ENCODE measurements at regions not wholly inside any gene's neighbourhood (a gene's known extent, or its start where the extent isn't known, plus 50 kb on each side); places are given as distances from the start of the nearest gene placed in this dataset.
A peak's percentile ranks its signal among the peaks of the same experiment; 100 is the strongest.

GRCh38 chr12:27907766-27908165 is 64.8 kb downstream of the PTHLH start:
- Histone ChIP-seq H3K27me3 (replicated peaks; ENCODE audit: insufficient read depth) (no peaks in the 10 kb centered on the region), H3K4me3 (no peak overlapping the region), H3K27ac (no peak overlapping the region), H3K36me3 (no peaks in the 10 kb centered on the region), H3K9me3 (no peaks in the 10 kb centered on the region), H3K4me1 (replicated peaks) (no peaks in the 10 kb centered on the region)
- intact Hi-C loops (cut with DNase I), result no loop called here
- TF ChIP-seq POLR2A (IDR thresholded peaks at IDR 0.05), result no peak
- no peak for TF ChIP-seq POLR2AphosphoS5 (IDR thresholded peaks at IDR 0.05)
- TF ChIP-seq CTCF (IDR thresholded peaks at IDR 0.05), result no peak
- 79% methylated on average over 1 of the region's 1 CpG for WGBS
- no peak for DNase-seq (ENCODE audit: low spot score)

- intact Hi-C loops (cut with DNase I), result no loop called here
- Histone ChIP-seq H3K4me1 (replicated peaks) (no peaks in the 10 kb centered on the region), H3K4me3 (no peak overlapping the region), H3K36me3 (no peaks in the 10 kb centered on the region), H3K27me3 (replicated peaks; ENCODE audit: insufficient read depth) (no peaks in the 10 kb centered on the region), H3K27ac (no peak overlapping the region), H3K9me3 (no peaks in the 10 kb centered on the region)
- 63% methylated on average over 3 of the region's 3 CpGs for WGBS
- DNase-seq (ENCODE audit: low spot score), result peak; percentile 24
- TF ChIP-seq POLR2AphosphoS5 (IDR thresholded peaks at IDR 0.05) (peak; percentile 72), CTCF (IDR thresholded peaks at IDR 0.05) (no peak), POLR2A (IDR thresholded peaks at IDR 0.05) (no peak)
These were observed 65.7 kb downstream of the PTHLH start for GRCh38 chr12:27906658-27907473.

- no peak for TF ChIP-seq POLR2AphosphoS5 (IDR thresholded peaks at IDR 0.05)
- TF ChIP-seq CTCF (IDR thresholded peaks at IDR 0.05), result no peak
- no peak for TF ChIP-seq POLR2A (IDR thresholded peaks at IDR 0.05)
- no peak overlapping the region for H3K4me3 ChIP-seq
- DNase-seq (ENCODE audit: low spot score), result no peak
- intact Hi-C loops (cut with DNase I), result no loop called here
- no peaks in the 10 kb centered on the region for H3K4me1 ChIP-seq (replicated peaks)
- WGBS, result 62% methylated on average over 3 of the region's 3 CpGs
- H3K27me3 ChIP-seq (replicated peaks; ENCODE audit: insufficient read depth), result no peaks in the 10 kb centered on the region
- H3K36me3 ChIP-seq, result no peaks in the 10 kb centered on the region
- no peak overlapping the region for H3K27ac ChIP-seq
- no peaks in the 10 kb centered on the region for H3K9me3 ChIP-seq
These were observed 66.4 kb downstream of the PTHLH start for GRCh38 chr12:27906127-27906500.

GRCh38 chr12:27905285-27906126 is 67.0 kb downstream of the PTHLH start:
- H3K27me3 ChIP-seq (replicated peaks; ENCODE audit: insufficient read depth), result no peaks in the 10 kb centered on the region
- no peaks in the 10 kb centered on the region for H3K9me3 ChIP-seq
- WGBS, result 84% methylated on average over 6 of the region's 6 CpGs
- H3K4me3 ChIP-seq, result no peak overlapping the region
- intact Hi-C loops (cut with DNase I), result no loop called here
- DNase-seq (ENCODE audit: low spot score), result no peak
- no peaks in the 10 kb centered on the region for H3K4me1 ChIP-seq (replicated peaks)
- no peaks in the 10 kb centered on the region for H3K36me3 ChIP-seq
- TF ChIP-seq CTCF (IDR thresholded peaks at IDR 0.05), result no peak
- no peak for TF ChIP-seq POLR2A (IDR thresholded peaks at IDR 0.05)
- no peak for TF ChIP-seq POLR2AphosphoS5 (IDR thresholded peaks at IDR 0.05)
- no peak overlapping the region for H3K27ac ChIP-seq

All from prostate gland (tissue), 2 donors.